ENCODE measurements at regions not wholly inside any gene's neighbourhood (a gene's known extent, or its start where the extent isn't known, plus 50 kb on each side); places are given as distances from the start of the nearest gene placed in this dataset.

DNA sequence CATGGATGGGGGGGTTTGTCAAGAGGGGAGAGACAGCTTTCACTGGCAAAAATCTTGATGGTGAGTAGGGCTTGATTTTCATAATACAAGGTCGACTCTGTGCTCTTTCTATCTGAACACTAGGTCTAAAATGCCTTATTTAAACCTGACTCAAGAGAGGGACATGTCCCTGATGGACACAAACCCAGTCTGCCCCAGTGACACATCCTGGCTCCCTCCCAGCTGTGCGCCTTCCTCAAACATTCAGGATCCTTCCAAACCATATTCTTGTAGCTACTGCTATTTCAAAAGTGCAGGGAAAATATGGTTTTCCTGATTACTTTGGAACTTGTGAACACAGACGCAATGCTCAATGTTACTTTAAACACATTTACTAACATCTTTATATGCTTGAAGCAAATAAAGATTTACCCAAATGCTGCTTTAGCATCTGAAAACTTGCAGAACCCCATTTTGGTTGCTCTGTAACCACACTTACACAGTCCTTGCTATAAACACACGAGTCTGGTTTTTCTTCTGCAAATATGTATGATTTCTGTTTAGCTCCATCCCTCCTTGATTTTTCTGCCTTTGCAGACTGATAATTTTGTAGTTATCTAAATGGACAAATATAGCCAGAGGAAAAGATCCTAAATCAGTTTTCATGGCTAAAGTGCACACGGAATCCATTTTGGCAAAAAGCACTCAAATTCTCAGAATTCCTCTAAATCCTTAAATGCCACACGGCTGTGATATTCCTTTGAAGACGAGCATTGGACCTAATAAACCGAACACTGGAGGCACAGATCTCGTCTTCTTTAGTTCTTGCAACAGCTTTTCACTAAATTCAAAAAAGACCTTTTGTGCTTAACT lies 499.9 kb upstream of the ZFHX3 start:
- Histone ChIP-seq H3K27me3 (ENCODE audit: control insufficient read depth, extremely low read depth, insufficient read depth, low read length) (peaks cover 7% of the 10 kb centered on the region), H2AFZ (ENCODE audit: control insufficient read depth, low read length) (no peak overlapping the region), H3K9ac (ENCODE audit: control insufficient read depth, extremely low read depth, insufficient read depth, low read length) (no peak overlapping the region), H4K20me1 (ENCODE audit: control insufficient read depth, extremely low read depth, insufficient read depth, low read length) (no peaks in the 10 kb centered on the region), H3K36me3 (ENCODE audit: control insufficient read depth in 2 of 2, extremely low read depth in 1 of 2, insufficient read depth in 2 of 2, low read length in 2 of 2) (no peaks in the 10 kb centered on the region), H3K9me1 (ENCODE audit: control insufficient read depth, extremely low read depth, insufficient read depth, low read length) (no peaks in the 10 kb centered on the region), H3K27ac (ENCODE audit: control insufficient read depth, insufficient read depth, low read length) (no peak overlapping the region), H3K4me2 (ENCODE audit: control insufficient read depth, extremely low read depth, insufficient read depth, low read depth, low read length) (no peak overlapping the region), H3K4me1 (ENCODE audit: control insufficient read depth, extremely low read depth, insufficient read depth, low read length) (no peaks in the 10 kb centered on the region), H3K4me3 (ENCODE audit: control insufficient read depth in 2 of 3, extremely low read depth in 1 of 3, insufficient read depth in 2 of 3, low read depth in 1 of 3, low read length in 3 of 3) (no peak overlapping the region), H3K9me3 (ENCODE audit: control insufficient read depth, low read depth, low read length) (no peaks in the 10 kb centered on the region), H3K79me2 (ENCODE audit: control insufficient read depth, insufficient read depth, low read length) (no peaks in the 10 kb centered on the region)
- DNase-seq (ENCODE audit: low read depth, low spot score) (no peak), FAIRE-seq (no peak)
- TF ChIP-seq, protein P1, sequence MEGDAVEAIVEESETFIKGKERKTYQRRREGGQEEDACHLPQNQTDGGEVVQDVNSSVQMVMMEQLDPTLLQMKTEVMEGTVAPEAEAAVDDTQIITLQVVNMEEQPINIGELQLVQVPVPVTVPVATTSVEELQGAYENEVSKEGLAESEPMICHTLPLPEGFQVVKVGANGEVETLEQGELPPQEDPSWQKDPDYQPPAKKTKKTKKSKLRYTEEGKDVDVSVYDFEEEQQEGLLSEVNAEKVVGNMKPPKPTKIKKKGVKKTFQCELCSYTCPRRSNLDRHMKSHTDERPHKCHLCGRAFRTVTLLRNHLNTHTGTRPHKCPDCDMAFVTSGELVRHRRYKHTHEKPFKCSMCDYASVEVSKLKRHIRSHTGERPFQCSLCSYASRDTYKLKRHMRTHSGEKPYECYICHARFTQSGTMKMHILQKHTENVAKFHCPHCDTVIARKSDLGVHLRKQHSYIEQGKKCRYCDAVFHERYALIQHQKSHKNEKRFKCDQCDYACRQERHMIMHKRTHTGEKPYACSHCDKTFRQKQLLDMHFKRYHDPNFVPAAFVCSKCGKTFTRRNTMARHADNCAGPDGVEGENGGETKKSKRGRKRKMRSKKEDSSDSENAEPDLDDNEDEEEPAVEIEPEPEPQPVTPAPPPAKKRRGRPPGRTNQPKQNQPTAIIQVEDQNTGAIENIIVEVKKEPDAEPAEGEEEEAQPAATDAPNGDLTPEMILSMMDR (optimal IDR thresholded peaks at IDR 0.05 in 1 of 3, IDR thresholded peaks at IDR 0.05 in 1 of 3, conservative IDR thresholded peaks at IDR 0.05 in 1 of 3; ENCODE audit: extremely low read depth in 1 of 3, insufficient read depth in 2 of 3, low read length in 3 of 3) = no peak
- no peak for TF ChIP-seq EZH2 (IDR thresholded peaks at IDR 0.05; ENCODE audit: low read length)
- dilution Hi-C loops (cut with MboI; ENCODE audit: extremely low pct_ligation_motif_present, low sequenced_read_pairs) = no loop called here

DNA sequence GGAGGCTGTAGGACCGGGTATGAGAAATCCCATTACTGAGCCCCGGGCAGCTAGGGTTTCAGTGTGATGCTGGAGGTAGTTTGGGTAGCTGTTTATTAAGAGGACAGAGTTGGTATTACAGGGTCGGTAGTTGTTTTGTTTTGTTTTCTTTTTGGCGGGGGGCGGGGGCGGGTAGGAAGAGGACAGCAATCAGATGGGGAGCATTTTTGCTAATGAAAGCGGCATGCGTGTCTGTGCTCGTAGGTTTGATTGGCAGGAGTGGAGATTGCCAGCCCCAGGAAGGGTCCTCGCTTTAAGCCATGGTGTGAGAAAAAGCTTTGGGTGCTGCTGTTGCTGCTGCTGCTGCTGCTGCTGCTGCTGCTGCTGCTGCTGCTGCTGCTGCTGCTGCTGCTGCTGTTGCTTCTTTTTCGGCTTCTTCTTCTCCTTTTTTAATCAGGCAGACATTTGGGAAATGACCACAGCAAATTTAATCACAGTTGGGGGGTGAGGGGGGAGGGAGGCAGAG lies 498.5 kb upstream of the ZFHX3 start:
- Histone ChIP-seq H3K9ac (ENCODE audit: control insufficient read depth, extremely low read depth, insufficient read depth, low read length) (no peak overlapping the region), H3K36me3 (ENCODE audit: control insufficient read depth in 2 of 2, extremely low read depth in 1 of 2, insufficient read depth in 2 of 2, low read length in 2 of 2) (no peaks in the 10 kb centered on the region), H4K20me1 (ENCODE audit: control insufficient read depth, extremely low read depth, insufficient read depth, low read length) (no peaks in the 10 kb centered on the region), H3K27ac (ENCODE audit: control insufficient read depth, insufficient read depth, low read length) (no peak overlapping the region), H3K9me1 (ENCODE audit: control insufficient read depth, extremely low read depth, insufficient read depth, low read length) (no peaks in the 10 kb centered on the region), H3K4me1 (ENCODE audit: control insufficient read depth, extremely low read depth, insufficient read depth, low read length) (no peaks in the 10 kb centered on the region), H2AFZ (ENCODE audit: control insufficient read depth, low read length) (no peak overlapping the region), H3K79me2 (ENCODE audit: control insufficient read depth, insufficient read depth, low read length) (no peaks in the 10 kb centered on the region), H3K4me3 (ENCODE audit: control insufficient read depth in 2 of 3, extremely low read depth in 1 of 3, insufficient read depth in 2 of 3, low read depth in 1 of 3, low read length in 3 of 3) (no peak overlapping the region), H3K9me3 (ENCODE audit: control insufficient read depth, low read depth, low read length) (no peaks in the 10 kb centered on the region), H3K4me2 (ENCODE audit: control insufficient read depth, extremely low read depth, insufficient read depth, low read depth, low read length) (no peak overlapping the region), H3K27me3 (ENCODE audit: control insufficient read depth, extremely low read depth, insufficient read depth, low read length) (peaks cover 7% of the 10 kb centered on the region)
- TF ChIP-seq EZH2 (IDR thresholded peaks at IDR 0.05; ENCODE audit: low read length) = no peak
- TF ChIP-seq, protein P1 (optimal IDR thresholded peaks at IDR 0.05 in 1 of 3, IDR thresholded peaks at IDR 0.05 in 1 of 3, conservative IDR thresholded peaks at IDR 0.05 in 1 of 3; ENCODE audit: extremely low read depth in 1 of 3, insufficient read depth in 2 of 3, low read length in 3 of 3) = no peak
- dilution Hi-C loops (cut with MboI; ENCODE audit: extremely low pct_ligation_motif_present, low sequenced_read_pairs) = no loop called here
- DNase-seq (ENCODE audit: low read depth, low spot score) (no peak), FAIRE-seq (no peak)

Data from keratinocyte (primary cell).